Tibial nerve (tissue), 4 donors: ENCODE measurements at regions not wholly inside any gene's neighbourhood (a gene's known extent, or its start where the extent isn't known, plus 50 kb on each side); places are given as distances from the start of the nearest gene placed in this dataset.

Source experiments
- EP300 ChIP-seq, 2 donors: sonication (generic); formaldehyde crosslinking; IDR thresholded peaks; one replicate each; pipeline ENCODE4 v1.6.1; 2017; ENCODE audit warnings: antibody characterized with exemption in 2 of 2, mild to moderate bottlenecking in 1 of 2
- POLR2A ChIP-seq, 2 donors: fragments of 450-650 bp; IDR thresholded peaks; one replicate each; pipeline ENCODE4 v1.6.1; 2017; ENCODE audit warnings: antibody characterized with exemption in 2 of 2, mild to moderate bottlenecking in 2 of 2, moderate library complexity in 2 of 2
- TF ChIP-seq, protein P1 (sequence below), 5 experiments: fragments of 200-600 bp in 3 of 5; fragments of 450-650 bp in 2 of 5; sonication (generic) in 3 of 5; IDR thresholded peaks; one replicate each; pipeline ENCODE4 v1.5.1; 2016 to 2019; ENCODE audit warnings: antibody characterized with exemption in 5 of 5, mild to moderate bottlenecking in 3 of 5, moderate library complexity in 2 of 5

DNA sequence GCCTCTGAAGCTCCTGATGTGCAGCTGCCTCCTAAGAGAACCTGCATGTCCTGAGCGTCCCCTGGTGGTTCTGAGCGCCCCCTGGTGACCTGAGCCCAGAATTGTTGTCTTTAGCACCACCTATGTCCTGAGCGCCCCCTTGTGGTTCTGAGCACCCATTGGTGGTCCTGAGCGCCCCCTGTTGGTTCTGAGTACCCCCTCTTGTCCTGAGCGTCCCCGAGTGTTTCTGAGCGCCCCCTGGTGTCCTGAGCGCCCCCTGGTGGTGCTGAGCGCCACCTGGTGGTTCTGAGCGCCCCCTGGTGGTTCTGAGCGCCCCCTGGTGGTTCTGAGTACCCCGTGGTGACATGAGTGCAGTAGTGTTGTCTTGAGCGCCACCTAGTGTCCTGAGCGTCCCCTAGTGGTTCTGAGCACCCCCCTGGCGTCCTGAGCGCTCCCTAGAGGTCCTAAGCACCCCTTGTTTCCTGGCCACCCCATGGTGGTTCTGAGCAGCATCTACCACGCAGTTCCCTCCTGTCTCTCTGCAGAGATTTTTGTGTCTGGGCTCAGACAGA is 782.5 kb downstream of the TMEM121 start:
- TF ChIP-seq, protein P1, sequence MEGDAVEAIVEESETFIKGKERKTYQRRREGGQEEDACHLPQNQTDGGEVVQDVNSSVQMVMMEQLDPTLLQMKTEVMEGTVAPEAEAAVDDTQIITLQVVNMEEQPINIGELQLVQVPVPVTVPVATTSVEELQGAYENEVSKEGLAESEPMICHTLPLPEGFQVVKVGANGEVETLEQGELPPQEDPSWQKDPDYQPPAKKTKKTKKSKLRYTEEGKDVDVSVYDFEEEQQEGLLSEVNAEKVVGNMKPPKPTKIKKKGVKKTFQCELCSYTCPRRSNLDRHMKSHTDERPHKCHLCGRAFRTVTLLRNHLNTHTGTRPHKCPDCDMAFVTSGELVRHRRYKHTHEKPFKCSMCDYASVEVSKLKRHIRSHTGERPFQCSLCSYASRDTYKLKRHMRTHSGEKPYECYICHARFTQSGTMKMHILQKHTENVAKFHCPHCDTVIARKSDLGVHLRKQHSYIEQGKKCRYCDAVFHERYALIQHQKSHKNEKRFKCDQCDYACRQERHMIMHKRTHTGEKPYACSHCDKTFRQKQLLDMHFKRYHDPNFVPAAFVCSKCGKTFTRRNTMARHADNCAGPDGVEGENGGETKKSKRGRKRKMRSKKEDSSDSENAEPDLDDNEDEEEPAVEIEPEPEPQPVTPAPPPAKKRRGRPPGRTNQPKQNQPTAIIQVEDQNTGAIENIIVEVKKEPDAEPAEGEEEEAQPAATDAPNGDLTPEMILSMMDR (IDR thresholded peaks at IDR 0.05): peak in 1 of 5 experiments; percentile 31
- no peak for TF ChIP-seq POLR2A (IDR thresholded peaks at IDR 0.05)
- no peak for TF ChIP-seq EP300 (IDR thresholded peaks at IDR 0.05)
